Panc1 (cell line): ENCODE measurements at regions not wholly inside any gene's neighbourhood (a gene's known extent, or its start where the extent isn't known, plus 50 kb on each side); places are given as distances from the start of the nearest gene placed in this dataset.

ENCODE experiments used
- ATAC-seq: fragments of 200-7000 bp; cut with Tn5 transposase; 2 replicates; pipeline ENCODE4 v1.9.1; 2020; ENCODE audit warnings: mild to moderate bottlenecking, moderate library complexity
- BruUV-seq: library from RNA; stranded (reverse); fragments of 400-500 nt; replicated peaks from 2 replicates; lab custom pipeline; 2021; lab: Mats Ljungman, UMichigan
- CTCF ChIA-PET: fragments of 300-600 bp; sonication (Branson Sonifier 250); formaldehyde crosslinking; loops from one replicate; lab custom pipeline; 2022; ENCODE audit warnings: antibody characterized with exemption; lab: Charles Lee
- POLR2A ChIA-PET: fragments of 300-600 bp; sonication (Branson Sonifier 250); formaldehyde crosslinking; loops from one replicate; lab custom pipeline; 2022; ENCODE audit warnings: antibody characterized with exemption; lab: Charles Lee
- DNase-seq: peaks from one replicate; pipeline ENCODE4 v3.0.0-alpha.2; 2010; ENCODE audit warnings: low read depth, low spot score
- H3K27ac ChIP-seq: 2 replicates; pipeline ENCODE4 v1.5.1; 2011; ENCODE audit warnings: mild to moderate bottlenecking, low read length, inconsistent platforms
- H3K27me3 ChIP-seq: fragments of 200-500 bp; sonication (Bioruptor generic); 2 replicates; pipeline ENCODE4 v1.6.0; 2014; ENCODE audit warnings: low read length, inconsistent platforms; ENCODE audit not compliant: control insufficient read depth, insufficient read depth
- H3K36me3 ChIP-seq: fragments of 200-500 bp; sonication (Bioruptor generic); 2 replicates; pipeline ENCODE4 v1.5.1; 2014; ENCODE audit warnings: inconsistent platforms, mild to moderate bottlenecking, low read length, moderate library complexity; ENCODE audit not compliant: control insufficient read depth, insufficient read depth
- H3K4me1 ChIP-seq: 2 replicates; pipeline ENCODE4 v1.5.1; 2011; ENCODE audit warnings: inconsistent platforms, mild to moderate bottlenecking, low read length, moderate library complexity; ENCODE audit not compliant: control insufficient read depth, insufficient read depth
- H3K4me3 ChIP-seq, 2 experiments: 2 replicates each; pipeline ENCODE4 v1.5.1; 2011 to 2012; ENCODE audit warnings: low read depth in 2 of 2, low read length in 2 of 2, mild to moderate bottlenecking in 2 of 2, inconsistent platforms in 1 of 2, moderate library complexity in 1 of 2
- H3K9me3 ChIP-seq: fragments of 200-500 bp; sonication (Bioruptor generic); 2 replicates; pipeline ENCODE4 v1.5.1; 2014; ENCODE audit warnings: low read depth, mild to moderate bottlenecking, inconsistent platforms, low read length, moderate library complexity; ENCODE audit not compliant: control insufficient read depth, insufficient read depth
- POLR2AphosphoS5 ChIP-seq: IDR thresholded peaks from 2 replicates; pipeline ENCODE4 v1.6.1; 2012; ENCODE audit warnings: mild to moderate bottlenecking, low read depth, low read length, moderate library complexity
- SIN3A ChIP-seq: IDR thresholded peaks from 2 replicates; pipeline ENCODE4 v1.6.1; 2012; ENCODE audit warnings: low read depth, mild to moderate bottlenecking, low read length, moderate library complexity, borderline replicate concordance; ENCODE audit not compliant: insufficient read depth
- TCF7L2 ChIP-seq: IDR thresholded peaks from 2 replicates; pipeline ENCODE4 v1.6.1; 2011; ENCODE audit warnings: mild to moderate bottlenecking, low read depth, low read length, inconsistent platforms
- in situ Hi-C: cut with HindIII; loops from 2 replicates; pipeline ENCODE4 v1.10.0; 2016; ENCODE audit warnings: low sequenced_read_pairs, low pct_unique_long_range_greater_than_20kb
- intact Hi-C: fragments of 100-400 bp; cut with micrococcal nuclease; formaldehyde crosslinking; loops from one replicate; pipeline ENCODE4 v1.10.0; 2022; ENCODE audit not compliant: unreplicated experiment
- TF ChIP-seq, protein P1 (sequence below): fragments of 450-650 bp; IDR thresholded peaks from 2 replicates; pipeline ENCODE4 v1.5.1; 2017; ENCODE audit warnings: mild to moderate bottlenecking
- TF ChIP-seq, protein P2 (sequence below), 2 experiments: IDR thresholded peaks; 2 replicates each; pipeline ENCODE4 v1.6.1; 2011 to 2012; ENCODE audit warnings: low read depth in 2 of 2, control low read depth in 1 of 2, low read length in 1 of 2, mild to moderate bottlenecking in 1 of 2, moderate library complexity in 1 of 2; ENCODE audit not compliant: insufficient read depth in 1 of 2

DNA sequence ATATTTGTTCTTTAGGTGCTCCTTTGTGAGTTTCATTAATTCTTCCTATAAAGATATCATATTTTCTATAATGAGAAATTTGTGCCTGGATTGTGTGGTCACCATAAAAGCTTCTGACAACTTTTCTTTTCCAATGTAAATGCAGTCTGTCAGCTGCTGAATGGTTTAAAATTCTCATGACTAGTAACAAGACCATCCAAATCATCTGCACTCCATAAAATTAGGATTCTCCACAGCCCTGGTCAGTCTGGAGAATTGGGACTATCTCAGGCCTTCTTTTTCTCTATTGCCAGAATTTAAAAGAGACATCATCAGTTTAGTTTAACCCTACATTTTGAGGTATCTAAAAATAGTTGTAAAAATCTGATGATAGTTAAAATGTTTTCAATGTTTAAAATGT, 180.9 kb downstream of the DTWD1 start:
- intact Hi-C loops = no loop called here

More for the DNA sequence above, 180.9 kb downstream of the DTWD1 start:
- TF ChIP-seq, protein P1, sequence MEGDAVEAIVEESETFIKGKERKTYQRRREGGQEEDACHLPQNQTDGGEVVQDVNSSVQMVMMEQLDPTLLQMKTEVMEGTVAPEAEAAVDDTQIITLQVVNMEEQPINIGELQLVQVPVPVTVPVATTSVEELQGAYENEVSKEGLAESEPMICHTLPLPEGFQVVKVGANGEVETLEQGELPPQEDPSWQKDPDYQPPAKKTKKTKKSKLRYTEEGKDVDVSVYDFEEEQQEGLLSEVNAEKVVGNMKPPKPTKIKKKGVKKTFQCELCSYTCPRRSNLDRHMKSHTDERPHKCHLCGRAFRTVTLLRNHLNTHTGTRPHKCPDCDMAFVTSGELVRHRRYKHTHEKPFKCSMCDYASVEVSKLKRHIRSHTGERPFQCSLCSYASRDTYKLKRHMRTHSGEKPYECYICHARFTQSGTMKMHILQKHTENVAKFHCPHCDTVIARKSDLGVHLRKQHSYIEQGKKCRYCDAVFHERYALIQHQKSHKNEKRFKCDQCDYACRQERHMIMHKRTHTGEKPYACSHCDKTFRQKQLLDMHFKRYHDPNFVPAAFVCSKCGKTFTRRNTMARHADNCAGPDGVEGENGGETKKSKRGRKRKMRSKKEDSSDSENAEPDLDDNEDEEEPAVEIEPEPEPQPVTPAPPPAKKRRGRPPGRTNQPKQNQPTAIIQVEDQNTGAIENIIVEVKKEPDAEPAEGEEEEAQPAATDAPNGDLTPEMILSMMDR = no peak
- TF ChIP-seq TCF7L2 = no peak
- TF ChIP-seq POLR2AphosphoS5 = no peak
- TF ChIP-seq, protein P2, sequence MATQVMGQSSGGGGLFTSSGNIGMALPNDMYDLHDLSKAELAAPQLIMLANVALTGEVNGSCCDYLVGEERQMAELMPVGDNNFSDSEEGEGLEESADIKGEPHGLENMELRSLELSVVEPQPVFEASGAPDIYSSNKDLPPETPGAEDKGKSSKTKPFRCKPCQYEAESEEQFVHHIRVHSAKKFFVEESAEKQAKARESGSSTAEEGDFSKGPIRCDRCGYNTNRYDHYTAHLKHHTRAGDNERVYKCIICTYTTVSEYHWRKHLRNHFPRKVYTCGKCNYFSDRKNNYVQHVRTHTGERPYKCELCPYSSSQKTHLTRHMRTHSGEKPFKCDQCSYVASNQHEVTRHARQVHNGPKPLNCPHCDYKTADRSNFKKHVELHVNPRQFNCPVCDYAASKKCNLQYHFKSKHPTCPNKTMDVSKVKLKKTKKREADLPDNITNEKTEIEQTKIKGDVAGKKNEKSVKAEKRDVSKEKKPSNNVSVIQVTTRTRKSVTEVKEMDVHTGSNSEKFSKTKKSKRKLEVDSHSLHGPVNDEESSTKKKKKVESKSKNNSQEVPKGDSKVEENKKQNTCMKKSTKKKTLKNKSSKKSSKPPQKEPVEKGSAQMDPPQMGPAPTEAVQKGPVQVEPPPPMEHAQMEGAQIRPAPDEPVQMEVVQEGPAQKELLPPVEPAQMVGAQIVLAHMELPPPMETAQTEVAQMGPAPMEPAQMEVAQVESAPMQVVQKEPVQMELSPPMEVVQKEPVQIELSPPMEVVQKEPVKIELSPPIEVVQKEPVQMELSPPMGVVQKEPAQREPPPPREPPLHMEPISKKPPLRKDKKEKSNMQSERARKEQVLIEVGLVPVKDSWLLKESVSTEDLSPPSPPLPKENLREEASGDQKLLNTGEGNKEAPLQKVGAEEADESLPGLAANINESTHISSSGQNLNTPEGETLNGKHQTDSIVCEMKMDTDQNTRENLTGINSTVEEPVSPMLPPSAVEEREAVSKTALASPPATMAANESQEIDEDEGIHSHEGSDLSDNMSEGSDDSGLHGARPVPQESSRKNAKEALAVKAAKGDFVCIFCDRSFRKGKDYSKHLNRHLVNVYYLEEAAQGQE (IDR thresholded peaks at IDR 0.05; ENCODE audit: insufficient read depth in 1 of 2, low read depth in 2 of 2, low read length in 1 of 2) = no peak
- TF ChIP-seq SIN3A = no peak
- Histone ChIP-seq H3K27ac (no peak overlapping the region), H3K9me3 (no peaks in the 10 kb centered on the region; the same call in 1 of the 2 replicates), H3K27me3 (no peaks in the 10 kb centered on the region), H3K4me3 (no peak overlapping the region), H3K36me3 (no peaks in the 10 kb centered on the region), H3K4me1 (no peaks in the 10 kb centered on the region)
- no TSS peak for BruUV-seq
- ChIA-PET CTCF (no interaction called here), POLR2A (no interaction called here)
- DNase-seq = no peak
- ATAC-seq = no peak
- in situ Hi-C loops = no loop called here
